GM06990 (cell line): ENCODE measurements at regions not wholly inside any gene's neighbourhood (a gene's known extent, or its start where the extent isn't known, plus 50 kb on each side); places are given as distances from the start of the nearest gene placed in this dataset.
"Not testable (repeated sequence)": the region's sequence is repeated elsewhere in the genome, so short reads cannot be mapped to it uniquely, and the experiment has no call there.

Experiments
- DNase-seq: peaks from one replicate; pipeline ENCODE4 v3.0.0-alpha.2; 2011; ENCODE audit not compliant: insufficient read length; ENCODE audit errors: extremely low read depth
- H3K27me3 ChIP-seq: replicated peaks from 2 replicates; pipeline ENCODE4 v1.6.0; 2011; ENCODE audit warnings: low read length; ENCODE audit not compliant: control insufficient read depth, insufficient read depth
- H3K36me3 ChIP-seq: 2 replicates; pipeline ENCODE4 v1.5.1; 2011; ENCODE audit warnings: low read length; ENCODE audit not compliant: control insufficient read depth, insufficient read depth
- H3K4me3 ChIP-seq: replicated peaks from 2 replicates; pipeline ENCODE4 v1.5.1; 2011; ENCODE audit warnings: low read depth, mild to moderate bottlenecking, control low read depth, low read length
- TF ChIP-seq, protein P1 (sequence below): IDR thresholded peaks from 2 replicates; pipeline ENCODE4 v1.5.1; 2011; ENCODE audit warnings: low read length, control low read depth, mild to moderate bottlenecking, inconsistent platforms; ENCODE audit not compliant: insufficient read depth, poor library complexity, severe bottlenecking

DNA sequence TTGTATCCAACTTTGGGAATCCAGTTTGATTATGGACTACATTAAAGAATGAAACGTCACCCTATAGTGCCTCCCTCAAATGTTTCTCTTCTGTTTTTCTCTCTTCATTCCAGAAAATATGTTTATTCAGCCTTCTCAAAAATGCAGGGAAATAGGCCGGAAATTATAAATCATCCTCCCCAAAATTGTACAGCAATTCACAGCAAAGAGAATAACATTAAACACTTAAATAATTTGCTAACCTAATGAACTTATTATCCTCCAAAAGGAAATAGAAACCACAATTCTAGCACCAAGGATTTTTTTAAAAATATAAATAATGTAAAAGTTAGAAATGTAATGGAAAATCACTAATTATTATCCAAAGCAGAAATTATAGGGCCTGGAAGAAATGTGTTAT lies 115.9 kb upstream of the CCNG1 start:
- H3K27me3 ChIP-seq = no peaks in the 10 kb centered on the region
- DNase-seq = no peak

DNA sequence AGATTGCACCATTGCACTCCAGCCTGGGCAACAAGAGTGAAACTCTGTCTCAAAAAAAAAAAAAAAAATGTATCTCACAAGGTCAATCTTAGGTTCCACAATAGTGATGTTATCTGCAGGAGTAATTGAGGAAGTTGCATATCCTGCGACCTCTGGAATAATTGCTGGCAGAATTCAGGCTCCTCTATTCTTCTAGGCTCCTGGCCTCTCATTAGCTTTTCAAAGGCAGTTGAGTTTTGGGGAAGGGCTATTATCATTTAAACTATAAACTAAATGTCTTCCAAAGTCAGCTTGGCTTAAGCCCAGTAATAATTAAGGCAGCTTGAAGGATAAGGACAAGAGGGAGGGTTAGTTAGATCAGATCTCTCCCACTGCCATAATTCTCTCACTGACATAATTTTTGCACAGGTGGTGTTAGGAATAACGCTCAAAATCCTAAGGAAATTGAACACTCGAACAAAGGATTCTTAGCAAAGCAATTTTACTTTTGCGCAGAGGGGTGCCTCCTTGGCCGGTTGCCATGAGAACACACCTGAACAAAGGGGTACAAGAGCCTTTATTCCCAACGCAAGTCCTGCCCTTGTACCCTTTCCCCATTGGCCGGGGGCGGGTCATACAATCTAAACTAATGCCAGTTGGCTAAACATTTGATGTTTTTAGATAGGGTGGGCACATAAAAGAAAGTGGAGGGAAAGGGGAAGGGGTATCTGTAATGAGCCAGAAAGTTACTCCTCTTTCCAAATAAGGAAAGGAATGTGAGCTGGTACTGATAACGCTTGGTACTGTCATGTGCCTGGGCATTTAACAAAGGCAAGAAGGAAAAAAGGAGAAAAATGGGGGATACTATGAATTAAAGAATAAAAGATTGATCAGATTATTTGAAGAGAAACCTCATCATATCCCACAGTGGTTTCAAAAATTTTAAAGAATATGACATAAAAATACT lies 106.4 kb upstream of the CCNG1 start:
- Histone ChIP-seq H3K4me3 (no peak overlapping the region), H3K27me3 (no peaks in the 10 kb centered on the region), H3K36me3 (no peaks in the 10 kb centered on the region)
- TF ChIP-seq, protein P1, sequence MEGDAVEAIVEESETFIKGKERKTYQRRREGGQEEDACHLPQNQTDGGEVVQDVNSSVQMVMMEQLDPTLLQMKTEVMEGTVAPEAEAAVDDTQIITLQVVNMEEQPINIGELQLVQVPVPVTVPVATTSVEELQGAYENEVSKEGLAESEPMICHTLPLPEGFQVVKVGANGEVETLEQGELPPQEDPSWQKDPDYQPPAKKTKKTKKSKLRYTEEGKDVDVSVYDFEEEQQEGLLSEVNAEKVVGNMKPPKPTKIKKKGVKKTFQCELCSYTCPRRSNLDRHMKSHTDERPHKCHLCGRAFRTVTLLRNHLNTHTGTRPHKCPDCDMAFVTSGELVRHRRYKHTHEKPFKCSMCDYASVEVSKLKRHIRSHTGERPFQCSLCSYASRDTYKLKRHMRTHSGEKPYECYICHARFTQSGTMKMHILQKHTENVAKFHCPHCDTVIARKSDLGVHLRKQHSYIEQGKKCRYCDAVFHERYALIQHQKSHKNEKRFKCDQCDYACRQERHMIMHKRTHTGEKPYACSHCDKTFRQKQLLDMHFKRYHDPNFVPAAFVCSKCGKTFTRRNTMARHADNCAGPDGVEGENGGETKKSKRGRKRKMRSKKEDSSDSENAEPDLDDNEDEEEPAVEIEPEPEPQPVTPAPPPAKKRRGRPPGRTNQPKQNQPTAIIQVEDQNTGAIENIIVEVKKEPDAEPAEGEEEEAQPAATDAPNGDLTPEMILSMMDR = no peak
- no peak for DNase-seq

More for the DNA sequence above, 115.9 kb upstream of the CCNG1 start:
- Histone ChIP-seq H3K4me3 (no peak overlapping the region), H3K36me3 (no peaks in the 10 kb centered on the region)
- TF ChIP-seq, protein P1 = no peak

DNA sequence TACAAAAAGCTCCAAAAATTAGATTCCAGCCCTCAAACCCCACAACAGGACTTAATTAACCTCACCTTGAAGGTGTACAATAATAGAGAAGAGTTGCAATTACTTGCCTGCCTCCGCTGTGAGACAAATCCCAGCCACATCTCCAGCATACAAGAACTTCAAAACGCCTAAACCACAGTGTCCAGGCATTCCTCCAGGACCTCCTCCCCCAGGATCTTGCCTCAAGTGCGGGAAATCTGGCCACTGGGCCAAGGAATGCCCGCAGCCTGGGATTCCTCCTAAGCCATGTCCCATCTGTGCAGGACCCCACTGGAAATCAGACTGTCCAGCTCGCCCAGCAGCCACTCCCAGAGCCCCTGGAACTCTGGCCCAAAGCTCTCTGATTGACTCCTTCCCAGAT lies 101.3 kb upstream of the CCNG1 start:
- H3K27me3 ChIP-seq, DNase-seq, H3K4me3 ChIP-seq, H3K36me3 ChIP-seq: not testable (repeated sequence)

DNA sequence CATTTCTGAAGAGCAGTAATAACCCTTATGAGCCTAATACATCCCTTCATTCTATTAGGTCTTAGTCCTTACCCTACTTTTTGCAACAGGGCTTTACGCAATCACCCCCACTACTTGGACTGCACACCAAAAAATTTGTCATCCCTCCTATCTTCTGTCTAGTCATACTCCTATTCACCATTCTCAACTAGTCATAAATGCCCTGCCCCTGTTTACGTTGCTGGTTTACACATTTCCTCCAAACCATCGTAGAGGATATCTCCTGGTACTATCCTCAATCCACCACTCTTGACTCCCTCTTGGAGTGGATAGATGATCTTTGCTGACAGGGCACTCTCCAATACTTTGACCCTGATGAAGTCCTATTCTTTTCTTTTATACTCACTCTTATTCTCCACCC lies 98.2 kb upstream of the CCNG1 start:
- Histone ChIP-seq H3K4me3 (no peak overlapping the region), H3K27me3 (no peaks in the 10 kb centered on the region), H3K36me3 (no peaks in the 10 kb centered on the region)
- no peak for DNase-seq
- TF ChIP-seq, protein P1 = no peak

DNA sequence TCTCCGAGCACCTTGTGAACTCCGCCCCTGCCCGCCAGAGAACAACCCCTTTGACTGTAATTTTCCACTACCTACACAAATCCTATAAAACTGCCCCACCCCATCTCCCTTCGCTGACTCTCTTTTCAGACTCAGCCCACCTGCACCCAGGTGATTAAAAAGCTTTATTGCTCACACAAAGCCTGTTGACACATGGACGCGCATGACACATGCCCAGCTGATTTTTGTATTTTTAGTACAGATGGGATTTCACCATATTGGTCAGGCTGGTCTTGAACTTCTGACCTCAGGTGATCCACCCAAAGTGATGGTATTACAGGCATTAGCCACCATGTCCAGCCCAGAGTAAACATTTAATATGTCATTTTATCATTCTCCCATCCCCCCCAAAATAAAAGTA lies 97.0 kb upstream of the CCNG1 start:
- H3K36me3 ChIP-seq, DNase-seq: not testable (repeated sequence)

DNA sequence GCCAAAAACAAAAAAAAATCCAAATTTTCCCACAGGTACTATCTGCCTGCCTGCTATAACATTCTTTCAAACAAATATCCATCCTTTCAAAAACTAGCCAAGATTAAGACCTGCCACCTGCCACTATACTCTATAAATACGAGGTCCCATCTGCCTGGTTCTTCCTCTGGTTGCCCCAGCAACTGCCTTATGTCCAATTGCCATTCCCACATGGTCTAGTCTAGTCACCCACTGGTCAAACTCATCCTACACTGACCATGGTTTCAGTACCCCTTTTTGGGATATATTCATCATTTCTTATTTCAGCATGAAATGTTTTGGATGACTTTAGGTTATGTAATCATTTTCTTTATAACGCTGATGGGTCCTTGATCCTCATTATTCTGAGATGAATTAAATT lies 95.1 kb upstream of the CCNG1 start:
- no peaks in the 10 kb centered on the region for H3K27me3 ChIP-seq
- no peaks in the 10 kb centered on the region for H3K36me3 ChIP-seq
- H3K4me3 ChIP-seq = no peak overlapping the region
- DNase-seq = no peak
- TF ChIP-seq, protein P1 = no peak

More for the DNA sequence above, 97.0 kb upstream of the CCNG1 start:
- not testable (repeated sequence) for H3K4me3 ChIP-seq, H3K27me3 ChIP-seq
